ENCODE measurements at regions not wholly inside any gene's neighbourhood (a gene's known extent, or its start where the extent isn't known, plus 50 kb on each side); places are given as distances from the start of the nearest gene placed in this dataset.

GRCh38 chr5:18992264-18992663, 995.7 kb downstream of the CDH18 start:
- Histone ChIP-seq H3K79me2 (replicated peaks; ENCODE audit: insufficient read depth) (no peaks in the 10 kb centered on the region), H4K20me1 (replicated peaks; ENCODE audit: insufficient read depth) (no peaks in the 10 kb centered on the region), H2AFZ (no peak overlapping the region), H3K27me3 (ENCODE audit: insufficient read depth) (no peaks in the 10 kb centered on the region), H3K36me3 (ENCODE audit: insufficient read depth) (no peaks in the 10 kb centered on the region), H3K4me2 (no peak overlapping the region), H3K4me1 (ENCODE audit: insufficient read depth) (peaks cover 4% of the 10 kb centered on the region), H3K4me3 (no peak overlapping the region), H3F3A (replicated peaks; ENCODE audit: low read depth) (no peaks in the 10 kb centered on the region), H3K9me2 (ENCODE audit: insufficient read depth) (no peaks in the 10 kb centered on the region), H3K27ac (ENCODE audit: low read depth) (no peak overlapping the region)
- Mint-ChIP-seq H3K4me3 (no peak overlapping the region), H3K27me3 (ENCODE audit: insufficient read depth, low read depth, poor library complexity) (peaks cover 2% of the 10 kb centered on the region), H3K27ac (no peak overlapping the region), H3K9me3 (no peaks in the 10 kb centered on the region; the same call in 2 of the 3 replicates), H3K4me1 (peaks cover 8% of the 10 kb centered on the region), H3K36me3 (ENCODE audit: low read depth) (no peaks in the 10 kb centered on the region)
- no peak for ATAC-seq
- TF ChIP-seq, protein P1, sequence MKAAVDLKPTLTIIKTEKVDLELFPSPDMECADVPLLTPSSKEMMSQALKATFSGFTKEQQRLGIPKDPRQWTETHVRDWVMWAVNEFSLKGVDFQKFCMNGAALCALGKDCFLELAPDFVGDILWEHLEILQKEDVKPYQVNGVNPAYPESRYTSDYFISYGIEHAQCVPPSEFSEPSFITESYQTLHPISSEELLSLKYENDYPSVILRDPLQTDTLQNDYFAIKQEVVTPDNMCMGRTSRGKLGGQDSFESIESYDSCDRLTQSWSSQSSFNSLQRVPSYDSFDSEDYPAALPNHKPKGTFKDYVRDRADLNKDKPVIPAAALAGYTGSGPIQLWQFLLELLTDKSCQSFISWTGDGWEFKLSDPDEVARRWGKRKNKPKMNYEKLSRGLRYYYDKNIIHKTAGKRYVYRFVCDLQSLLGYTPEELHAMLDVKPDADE (IDR thresholded peaks at IDR 0.05) = no peak
- no peak for TF ChIP-seq EZH2phosphoT487 (IDR thresholded peaks at IDR 0.05; ENCODE audit: unreplicated experiment)
- TF ChIP-seq JUNB (IDR thresholded peaks at IDR 0.05; ENCODE audit: unreplicated experiment) = no peak
- no peak for TF ChIP-seq NANOG (IDR thresholded peaks at IDR 0.05; ENCODE audit: borderline replicate concordance)
- no peak for TF ChIP-seq ZNF114 (CRISPR knock-in tag; IDR thresholded peaks at IDR 0.05)
- no peak for TF ChIP-seq ZNF331 (CRISPR knock-in tag; IDR thresholded peaks at IDR 0.05; ENCODE audit: low read depth)
- no peak for TF ChIP-seq POLR2AphosphoS5 (IDR thresholded peaks at IDR 0.05; ENCODE audit: low read depth)
- TF ChIP-seq STAT1 (IDR thresholded peaks at IDR 0.05; ENCODE audit: unreplicated experiment) = no peak
- no peak for DNase-seq (ENCODE audit: low spot score)

GRCh38 chr5:18999478-18999877, 988.5 kb downstream of the CDH18 start:
- H3K4me1 Mint-ChIP-seq = no peaks in the 10 kb centered on the region
- Histone ChIP-seq H3K4me1 (ENCODE audit: insufficient read depth) (no peaks in the 10 kb centered on the region), H3K4me2 (no peak overlapping the region), H3F3A (replicated peaks; ENCODE audit: low read depth) (no peaks in the 10 kb centered on the region), H3K36me3 (ENCODE audit: insufficient read depth) (no peaks in the 10 kb centered on the region), H2AFZ (no peak overlapping the region), H3K4me3 (no peak overlapping the region), H3K27me3 (ENCODE audit: insufficient read depth) (no peaks in the 10 kb centered on the region), H3K79me2 (replicated peaks; ENCODE audit: insufficient read depth) (no peaks in the 10 kb centered on the region), H3K27ac (ENCODE audit: low read depth) (no peak overlapping the region), H4K20me1 (replicated peaks; ENCODE audit: insufficient read depth) (no peaks in the 10 kb centered on the region), H3K9me2 (ENCODE audit: insufficient read depth) (0 out of 2 replicates have a peak, but pooled peaks cover 2% of the 10 kb centered on the region)
- no peaks in the 10 kb centered on the region for H3K36me3 Mint-ChIP-seq (ENCODE audit: low read depth)
- H3K9me3 Mint-ChIP-seq = no peaks in the 10 kb centered on the region; the same call in 2 of the 3 replicates
- H3K27me3 Mint-ChIP-seq (ENCODE audit: insufficient read depth, low read depth, poor library complexity) = peaks cover 2% of the 10 kb centered on the region
- ATAC-seq (no peak), DNase-seq (ENCODE audit: low spot score) (no peak)
- H3K27ac Mint-ChIP-seq = no peak overlapping the region
- H3K4me3 Mint-ChIP-seq = no peak overlapping the region
- TF ChIP-seq, protein P2, sequence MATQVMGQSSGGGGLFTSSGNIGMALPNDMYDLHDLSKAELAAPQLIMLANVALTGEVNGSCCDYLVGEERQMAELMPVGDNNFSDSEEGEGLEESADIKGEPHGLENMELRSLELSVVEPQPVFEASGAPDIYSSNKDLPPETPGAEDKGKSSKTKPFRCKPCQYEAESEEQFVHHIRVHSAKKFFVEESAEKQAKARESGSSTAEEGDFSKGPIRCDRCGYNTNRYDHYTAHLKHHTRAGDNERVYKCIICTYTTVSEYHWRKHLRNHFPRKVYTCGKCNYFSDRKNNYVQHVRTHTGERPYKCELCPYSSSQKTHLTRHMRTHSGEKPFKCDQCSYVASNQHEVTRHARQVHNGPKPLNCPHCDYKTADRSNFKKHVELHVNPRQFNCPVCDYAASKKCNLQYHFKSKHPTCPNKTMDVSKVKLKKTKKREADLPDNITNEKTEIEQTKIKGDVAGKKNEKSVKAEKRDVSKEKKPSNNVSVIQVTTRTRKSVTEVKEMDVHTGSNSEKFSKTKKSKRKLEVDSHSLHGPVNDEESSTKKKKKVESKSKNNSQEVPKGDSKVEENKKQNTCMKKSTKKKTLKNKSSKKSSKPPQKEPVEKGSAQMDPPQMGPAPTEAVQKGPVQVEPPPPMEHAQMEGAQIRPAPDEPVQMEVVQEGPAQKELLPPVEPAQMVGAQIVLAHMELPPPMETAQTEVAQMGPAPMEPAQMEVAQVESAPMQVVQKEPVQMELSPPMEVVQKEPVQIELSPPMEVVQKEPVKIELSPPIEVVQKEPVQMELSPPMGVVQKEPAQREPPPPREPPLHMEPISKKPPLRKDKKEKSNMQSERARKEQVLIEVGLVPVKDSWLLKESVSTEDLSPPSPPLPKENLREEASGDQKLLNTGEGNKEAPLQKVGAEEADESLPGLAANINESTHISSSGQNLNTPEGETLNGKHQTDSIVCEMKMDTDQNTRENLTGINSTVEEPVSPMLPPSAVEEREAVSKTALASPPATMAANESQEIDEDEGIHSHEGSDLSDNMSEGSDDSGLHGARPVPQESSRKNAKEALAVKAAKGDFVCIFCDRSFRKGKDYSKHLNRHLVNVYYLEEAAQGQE (IDR thresholded peaks at IDR 0.05; ENCODE audit: unreplicated experiment) = no peak
- TF ChIP-seq ZNF114 (CRISPR knock-in tag; IDR thresholded peaks at IDR 0.05) (no peak), EZH2 (IDR thresholded peaks at IDR 0.05; ENCODE audit: low read depth, unreplicated experiment) (no peak), NANOG (IDR thresholded peaks at IDR 0.05; ENCODE audit: borderline replicate concordance) (no peak), STAT1 (IDR thresholded peaks at IDR 0.05; ENCODE audit: unreplicated experiment) (no peak), EZH2phosphoT487 (IDR thresholded peaks at IDR 0.05; ENCODE audit: unreplicated experiment) (no peak), ZNF331 (CRISPR knock-in tag; IDR thresholded peaks at IDR 0.05; ENCODE audit: low read depth) (no peak), JUNB (IDR thresholded peaks at IDR 0.05; ENCODE audit: unreplicated experiment) (no peak), CREB1 (CRISPR knock-in tag; IDR thresholded peaks at IDR 0.05; ENCODE audit: low read depth) (no peak)
- TF ChIP-seq, protein P3, sequence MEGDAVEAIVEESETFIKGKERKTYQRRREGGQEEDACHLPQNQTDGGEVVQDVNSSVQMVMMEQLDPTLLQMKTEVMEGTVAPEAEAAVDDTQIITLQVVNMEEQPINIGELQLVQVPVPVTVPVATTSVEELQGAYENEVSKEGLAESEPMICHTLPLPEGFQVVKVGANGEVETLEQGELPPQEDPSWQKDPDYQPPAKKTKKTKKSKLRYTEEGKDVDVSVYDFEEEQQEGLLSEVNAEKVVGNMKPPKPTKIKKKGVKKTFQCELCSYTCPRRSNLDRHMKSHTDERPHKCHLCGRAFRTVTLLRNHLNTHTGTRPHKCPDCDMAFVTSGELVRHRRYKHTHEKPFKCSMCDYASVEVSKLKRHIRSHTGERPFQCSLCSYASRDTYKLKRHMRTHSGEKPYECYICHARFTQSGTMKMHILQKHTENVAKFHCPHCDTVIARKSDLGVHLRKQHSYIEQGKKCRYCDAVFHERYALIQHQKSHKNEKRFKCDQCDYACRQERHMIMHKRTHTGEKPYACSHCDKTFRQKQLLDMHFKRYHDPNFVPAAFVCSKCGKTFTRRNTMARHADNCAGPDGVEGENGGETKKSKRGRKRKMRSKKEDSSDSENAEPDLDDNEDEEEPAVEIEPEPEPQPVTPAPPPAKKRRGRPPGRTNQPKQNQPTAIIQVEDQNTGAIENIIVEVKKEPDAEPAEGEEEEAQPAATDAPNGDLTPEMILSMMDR (conservative IDR thresholded peaks at IDR 0.05; ENCODE audit: low read depth in 2 of 2) = no peak
- TF ChIP-seq, protein P1 (IDR thresholded peaks at IDR 0.05) = no peak
